ENCODE measurements at regions not wholly inside any gene's neighbourhood (a gene's known extent, or its start where the extent isn't known, plus 50 kb on each side); places are given as distances from the start of the nearest gene placed in this dataset.
"Not testable (repeated sequence)": the region's sequence is repeated elsewhere in the genome, so short reads cannot be mapped to it uniquely, and the experiment has no call there.

- not testable (repeated sequence) for H3K9me3 ChIP-seq (ENCODE audit: control insufficient read depth, low read depth, low read length); H2BK5ac ChIP-seq (ENCODE audit: insufficient read length, low read length); H3K4me2 ChIP-seq (ENCODE audit: insufficient read depth, insufficient read length, low read length); H4K91ac ChIP-seq (ENCODE audit: insufficient read length, low read depth, low read length); H2BK15ac ChIP-seq (ENCODE audit: low read depth, low read length); H3K18ac ChIP-seq (ENCODE audit: insufficient read length, low read depth, low read length); H3K56ac ChIP-seq (ENCODE audit: insufficient read length, low read depth, low read length); H2BK20ac ChIP-seq (ENCODE audit: low read depth, low read length, poor library complexity, severe bottlenecking); H4K5ac ChIP-seq (ENCODE audit: insufficient read length, low read depth, low read length); DNase-seq; H2BK120ac ChIP-seq (ENCODE audit: low read depth, low read length, poor library complexity, severe bottlenecking); H4K8ac ChIP-seq (replicated peaks; ENCODE audit: insufficient read length, low read depth, low read length); H3K23ac ChIP-seq (ENCODE audit: insufficient read length, low read depth, low read length); H3K4me1 ChIP-seq (ENCODE audit: insufficient read depth, low read length); H3K23me2 ChIP-seq (ENCODE audit: insufficient read length, low read depth, low read length, poor library complexity, severe bottlenecking); H2AK5ac ChIP-seq (ENCODE audit: insufficient read length, low read length); H3K4me1 Mint-ChIP-seq; H3K79me2 ChIP-seq (ENCODE audit: insufficient read depth, low read length); H3K9me3 Mint-ChIP-seq; H4K20me1 ChIP-seq (ENCODE audit: control insufficient read depth, insufficient read depth, insufficient read length); H3K4ac ChIP-seq (ENCODE audit: low read depth, low read length); H3K27ac ChIP-seq (ENCODE audit: insufficient read length, low read depth, low read length); H2BK12ac ChIP-seq (ENCODE audit: insufficient read length, low read depth, low read length); H3K27me3 ChIP-seq (ENCODE audit: insufficient read depth, low read length); H3K14ac ChIP-seq (ENCODE audit: insufficient read depth, low read length); H3K9ac ChIP-seq (ENCODE audit: extremely low read depth, insufficient read length, low read length); H2AFZ ChIP-seq (ENCODE audit: low read length); H3K4me3 Mint-ChIP-seq; H3K27ac Mint-ChIP-seq; H3K36me3 Mint-ChIP-seq (ENCODE audit: insufficient read depth in 1 of 3, low read depth in 3 of 3); H3T11ph ChIP-seq (ENCODE audit: low read length); H3K27me3 Mint-ChIP-seq (ENCODE audit: low read depth); H3K79me1 ChIP-seq (ENCODE audit: insufficient read depth, low read depth, low read length, poor library complexity, severe bottlenecking)
Measured at GRCh38 chr2:37757456-37757855, 86.0 kb upstream of the CDC42EP3 start.

- H3K9ac ChIP-seq (ENCODE audit: extremely low read depth, insufficient read length, low read length); H2BK20ac ChIP-seq (ENCODE audit: low read depth, low read length, poor library complexity, severe bottlenecking); H3K79me1 ChIP-seq (ENCODE audit: insufficient read depth, low read depth, low read length, poor library complexity, severe bottlenecking); H4K5ac ChIP-seq (ENCODE audit: insufficient read length, low read depth, low read length); H3K56ac ChIP-seq (ENCODE audit: insufficient read length, low read depth, low read length); H3K23me2 ChIP-seq (ENCODE audit: insufficient read length, low read depth, low read length, poor library complexity, severe bottlenecking); H3K36me3 Mint-ChIP-seq (ENCODE audit: insufficient read depth in 1 of 3, low read depth in 3 of 3); H2AK5ac ChIP-seq (ENCODE audit: insufficient read length, low read length); H3T11ph ChIP-seq (ENCODE audit: low read length); H3K27ac ChIP-seq (ENCODE audit: insufficient read length, low read depth, low read length); H3K9me3 ChIP-seq (ENCODE audit: control insufficient read depth, low read depth, low read length); H2BK15ac ChIP-seq (ENCODE audit: low read depth, low read length); H3K27me3 ChIP-seq (ENCODE audit: insufficient read depth, low read length); H3K14ac ChIP-seq (ENCODE audit: insufficient read depth, low read length); H3K27ac Mint-ChIP-seq; H4K91ac ChIP-seq (ENCODE audit: insufficient read length, low read depth, low read length); H4K8ac ChIP-seq (replicated peaks; ENCODE audit: insufficient read length, low read depth, low read length); H3K18ac ChIP-seq (ENCODE audit: insufficient read length, low read depth, low read length); H2BK12ac ChIP-seq (ENCODE audit: insufficient read length, low read depth, low read length); H3K27me3 Mint-ChIP-seq (ENCODE audit: low read depth); H3K23ac ChIP-seq (ENCODE audit: insufficient read length, low read depth, low read length); H3K4me1 ChIP-seq (ENCODE audit: insufficient read depth, low read length); H3K4me2 ChIP-seq (ENCODE audit: insufficient read depth, insufficient read length, low read length); H3K4me1 Mint-ChIP-seq; H2BK120ac ChIP-seq (ENCODE audit: low read depth, low read length, poor library complexity, severe bottlenecking); H3K4me3 Mint-ChIP-seq; H3K4ac ChIP-seq (ENCODE audit: low read depth, low read length); H3K9me3 Mint-ChIP-seq; DNase-seq; H3K79me2 ChIP-seq (ENCODE audit: insufficient read depth, low read length); H2BK5ac ChIP-seq (ENCODE audit: insufficient read length, low read length); H4K20me1 ChIP-seq (ENCODE audit: control insufficient read depth, insufficient read depth, insufficient read length); H2AFZ ChIP-seq (ENCODE audit: low read length): not testable (repeated sequence)
- no CpG with 5 or more reads among the region's 1 CpG for WGBS (ENCODE audit: extremely low coverage, insufficient read length, low lambda C conversion rate)
Measured at GRCh38 chr2:37758141-37758601, 86.7 kb upstream of the CDC42EP3 start.

- WGBS (ENCODE audit: extremely low coverage, insufficient read length, low lambda C conversion rate): no CpG with 5 or more reads among the region's 1 CpG
- H2BK5ac ChIP-seq (ENCODE audit: insufficient read length, low read length); H4K5ac ChIP-seq (ENCODE audit: insufficient read length, low read depth, low read length); H3K4me2 ChIP-seq (ENCODE audit: insufficient read depth, insufficient read length, low read length); H2AFZ ChIP-seq (ENCODE audit: low read length); H3T11ph ChIP-seq (ENCODE audit: low read length); H3K27ac Mint-ChIP-seq; H3K9me3 ChIP-seq (ENCODE audit: control insufficient read depth, low read depth, low read length); H3K56ac ChIP-seq (ENCODE audit: insufficient read length, low read depth, low read length); H3K18ac ChIP-seq (ENCODE audit: insufficient read length, low read depth, low read length); H3K4ac ChIP-seq (ENCODE audit: low read depth, low read length); H2BK120ac ChIP-seq (ENCODE audit: low read depth, low read length, poor library complexity, severe bottlenecking); H4K91ac ChIP-seq (ENCODE audit: insufficient read length, low read depth, low read length); H2BK20ac ChIP-seq (ENCODE audit: low read depth, low read length, poor library complexity, severe bottlenecking); H4K20me1 ChIP-seq (ENCODE audit: control insufficient read depth, insufficient read depth, insufficient read length); H2AK5ac ChIP-seq (ENCODE audit: insufficient read length, low read length); H3K4me3 Mint-ChIP-seq; H3K9ac ChIP-seq (ENCODE audit: extremely low read depth, insufficient read length, low read length); H3K27ac ChIP-seq (ENCODE audit: insufficient read length, low read depth, low read length); H3K36me3 Mint-ChIP-seq (ENCODE audit: insufficient read depth in 1 of 3, low read depth in 3 of 3); H3K4me1 ChIP-seq (ENCODE audit: insufficient read depth, low read length); H3K14ac ChIP-seq (ENCODE audit: insufficient read depth, low read length); H3K23me2 ChIP-seq (ENCODE audit: insufficient read length, low read depth, low read length, poor library complexity, severe bottlenecking); H2BK15ac ChIP-seq (ENCODE audit: low read depth, low read length); H2BK12ac ChIP-seq (ENCODE audit: insufficient read length, low read depth, low read length); H3K79me2 ChIP-seq (ENCODE audit: insufficient read depth, low read length); H4K8ac ChIP-seq (replicated peaks; ENCODE audit: insufficient read length, low read depth, low read length); H3K27me3 ChIP-seq (ENCODE audit: insufficient read depth, low read length); H3K27me3 Mint-ChIP-seq (ENCODE audit: low read depth); H3K23ac ChIP-seq (ENCODE audit: insufficient read length, low read depth, low read length); H3K79me1 ChIP-seq (ENCODE audit: insufficient read depth, low read depth, low read length, poor library complexity, severe bottlenecking); H3K4me1 Mint-ChIP-seq; DNase-seq; H3K9me3 Mint-ChIP-seq: not testable (repeated sequence)
Measured at GRCh38 chr2:37759989-37760388, 88.5 kb upstream of the CDC42EP3 start.
